Hematopoietic multipotent progenitor cell (in vitro differentiated cells): ENCODE measurements at regions not wholly inside any gene's neighbourhood (a gene's known extent, or its start where the extent isn't known, plus 50 kb on each side); places are given as distances from the start of the nearest gene placed in this dataset.

Experiments used
- DNase-seq, 3 donors: peaks; one replicate each; pipeline ENCODE4 v3.0.0-alpha.2; 2011 to 2015; ENCODE audit warnings: low read depth in 2 of 3, low spot score in 2 of 3

GRCh38 chr4:129345609-129346008 lies 249.7 kb downstream of the C4orf33 start:
- no peak for DNase-seq

GRCh38 chr4:129346036-129346435 lies 250.1 kb downstream of the C4orf33 start:
- DNase-seq = no peak

GRCh38 chr4:129346734-129347133 lies 250.8 kb downstream of the C4orf33 start:
- DNase-seq = no peak

GRCh38 chr4:129350834-129351721 lies 255.1 kb downstream of the C4orf33 start:
- no peak for DNase-seq

- DNase-seq = no peak
Measured at GRCh38 chr4:129352480-129352879, 256.5 kb downstream of the C4orf33 start.

- no peak for DNase-seq
Measured at GRCh38 chr4:129353490-129353889, 257.5 kb downstream of the C4orf33 start.

- DNase-seq = no peak
Measured at GRCh38 chr4:129355031-129355430, 259.1 kb downstream of the C4orf33 start.

- no peak for DNase-seq
Measured at GRCh38 chr4:129355516-129355915, 259.6 kb downstream of the C4orf33 start.

- no peak for DNase-seq
Measured at GRCh38 chr4:129358571-129358970, 262.6 kb downstream of the C4orf33 start.

GRCh38 chr4:129359461-129359860 lies 263.5 kb downstream of the C4orf33 start:
- DNase-seq = no peak

- peak; percentile 4 to 88 (median 60) for DNase-seq
Measured at GRCh38 chr4:129362691-129363274, 266.8 kb downstream of the C4orf33 start.

GRCh38 chr4:129364747-129365452 lies 268.9 kb downstream of the C4orf33 start:
- no peak for DNase-seq

- no peak for DNase-seq
Measured at GRCh38 chr4:129369361-129370010, 273.5 kb downstream of the C4orf33 start.

GRCh38 chr4:129371065-129371464 lies 275.1 kb downstream of the C4orf33 start:
- DNase-seq = no peak

- no peak for DNase-seq
Measured at GRCh38 chr4:129371926-129372325, 276.0 kb downstream of the C4orf33 start.

- DNase-seq = peak in 1 of 3 donors; percentile 31
Measured at GRCh38 chr4:129377131-129377845, 281.3 kb downstream of the C4orf33 start.

- no peak for DNase-seq
Measured at GRCh38 chr4:129378364-129378763, 282.4 kb downstream of the C4orf33 start.

GRCh38 chr4:129379429-129379828 lies 283.5 kb downstream of the C4orf33 start:
- DNase-seq = no peak

GRCh38 chr4:129384974-129385373 lies 289.0 kb downstream of the C4orf33 start:
- no peak for DNase-seq

GRCh38 chr4:129387666-129388065 lies 291.7 kb downstream of the C4orf33 start:
- no peak for DNase-seq
